GM21723 (cell line): ENCODE measurements at regions not wholly inside any gene's neighbourhood (a gene's known extent, or its start where the extent isn't known, plus 50 kb on each side); places are given as distances from the start of the nearest gene placed in this dataset.
A peak's percentile ranks its signal among the peaks of the same experiment; 100 is the strongest.

Source experiments
- ATAC-seq: cut with Tn5 transposase; IDR thresholded peaks from one replicate; pipeline ENCODE4 v1.9.1; 2021; ENCODE audit warnings: mild to moderate bottlenecking, moderate library complexity; ENCODE audit not compliant: unreplicated experiment

GRCh38 chr4:121227341-121227792 lies 63.2 kb upstream of the TNIP3 start:
- peak; percentile 81 for ATAC-seq

GRCh38 chr4:121226362-121226761 lies 62.2 kb upstream of the TNIP3 start:
- ATAC-seq, result no peak

- ATAC-seq, result no peak
Observed at GRCh38 chr4:121221608-121222007, 57.5 kb upstream of the TNIP3 start.

GRCh38 chr4:121221201-121221600 lies 57.1 kb upstream of the TNIP3 start:
- no peak for ATAC-seq

GRCh38 chr4:121220698-121221097 lies 56.6 kb upstream of the TNIP3 start:
- no peak for ATAC-seq

GRCh38 chr4:121219227-121219626 lies 55.1 kb upstream of the TNIP3 start:
- ATAC-seq, result no peak

GRCh38 chr4:121217351-121217750 lies 53.2 kb upstream of the TNIP3 start:
- no peak for ATAC-seq

GRCh38 chr4:121216461-121216860 lies 52.3 kb upstream of the TNIP3 start:
- no peak for ATAC-seq

- no peak for ATAC-seq
Observed at GRCh38 chr4:121213940-121214339, 49.8 kb upstream of the TNIP3 start.
